ENCODE measurements at regions not wholly inside any gene's neighbourhood (a gene's known extent, or its start where the extent isn't known, plus 50 kb on each side); places are given as distances from the start of the nearest gene placed in this dataset.

DNA sequence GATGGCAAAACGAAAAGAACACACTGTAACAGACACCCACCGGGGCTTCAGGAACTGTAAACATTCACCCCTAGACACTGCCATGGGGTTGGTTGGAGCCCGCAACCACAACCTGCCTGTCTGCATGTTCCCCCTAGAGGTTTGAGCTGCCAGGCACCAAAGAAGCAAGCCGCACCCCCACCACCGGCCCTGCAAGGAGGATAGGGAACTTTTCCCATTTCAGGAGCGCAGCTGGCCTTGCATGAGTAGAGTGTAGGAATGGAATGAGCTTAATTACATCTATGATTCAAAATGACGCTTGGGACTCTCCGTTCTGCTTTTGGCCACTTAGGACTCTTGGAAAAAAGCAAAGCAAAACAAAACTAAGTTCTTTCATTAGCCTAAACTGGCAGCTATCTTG lies 243.6 kb upstream of the CTSO start:
- Histone ChIP-seq H3K27ac (no peak overlapping the region), H3K36me3 (ENCODE audit: insufficient read depth, low read length) (no peaks in the 10 kb centered on the region), H3K9ac (ENCODE audit: insufficient read length) (no peak overlapping the region), H3K9me3 (ENCODE audit: low read depth, low read length) (no peaks in the 10 kb centered on the region), H3K4me3 (no peak overlapping the region)
- TF ChIP-seq EZH2 (IDR thresholded peaks at IDR 0.05) (no peak), FOXP2 (optimal IDR thresholded peaks at IDR 0.05; ENCODE audit: control extremely low read depth, extremely low read length, insufficient read depth) (no peak), POLR2AphosphoS5 (IDR thresholded peaks at IDR 0.05; ENCODE audit: borderline replicate concordance, low read depth, low read length) (no peak)
- no peak for DNase-seq (ENCODE audit: low read depth, low spot score)

DNA sequence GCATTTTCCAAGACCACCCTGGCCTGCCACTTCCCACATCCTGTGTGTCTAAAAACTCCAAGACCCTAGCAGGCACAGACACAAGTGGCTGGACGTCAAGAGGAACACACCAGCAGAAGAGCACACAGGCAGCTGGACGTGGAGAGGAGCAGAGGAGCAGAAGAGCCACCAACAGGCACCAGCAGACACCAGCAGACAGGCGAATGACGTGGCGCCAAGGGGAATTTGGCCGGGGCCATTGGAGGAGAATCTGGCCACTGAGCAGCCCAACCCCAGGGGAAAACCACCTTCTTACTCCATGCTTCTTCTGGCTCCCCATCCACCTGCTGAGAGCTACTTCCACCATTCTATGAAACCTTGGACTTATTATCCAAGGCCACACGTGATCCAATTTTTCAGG lies 243.1 kb upstream of the CTSO start:
- Histone ChIP-seq H3K4me3 (no peak overlapping the region), H3K27ac (no peak overlapping the region), H3K9ac (ENCODE audit: insufficient read length) (no peak overlapping the region), H3K9me3 (ENCODE audit: low read depth, low read length) (no peaks in the 10 kb centered on the region), H3K36me3 (ENCODE audit: insufficient read depth, low read length) (no peaks in the 10 kb centered on the region)
- no peak for TF ChIP-seq FOXP2 (optimal IDR thresholded peaks at IDR 0.05; ENCODE audit: control extremely low read depth, extremely low read length, insufficient read depth)
- TF ChIP-seq EZH2 (IDR thresholded peaks at IDR 0.05), result no peak
- no peak for TF ChIP-seq POLR2AphosphoS5 (IDR thresholded peaks at IDR 0.05; ENCODE audit: borderline replicate concordance, low read depth, low read length)
- DNase-seq (ENCODE audit: low read depth, low spot score), result no peak

DNA sequence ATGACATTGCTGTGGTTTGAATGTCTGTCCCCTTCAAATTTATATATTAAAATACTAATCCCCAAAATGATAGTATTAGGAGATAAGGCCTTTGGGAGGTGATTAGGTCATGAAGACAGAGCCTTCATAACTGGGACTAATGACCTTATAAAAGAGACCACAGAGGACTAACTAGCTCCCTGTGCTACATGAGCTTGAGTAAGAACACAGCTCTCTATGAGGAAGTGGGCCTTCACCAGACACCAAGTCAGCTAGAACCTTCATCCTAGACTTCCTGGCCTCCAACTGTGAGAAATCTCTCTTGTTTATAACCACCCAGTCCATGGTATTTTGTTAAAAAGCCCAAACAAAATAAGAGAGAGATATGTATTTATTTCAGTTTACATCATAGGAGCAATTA lies 242.2 kb upstream of the CTSO start:
- no peak for DNase-seq (ENCODE audit: low read depth, low spot score)
- H3K9me3 ChIP-seq (ENCODE audit: low read depth, low read length), result no peaks in the 10 kb centered on the region
- H3K4me3 ChIP-seq, result no peak overlapping the region
- no peaks in the 10 kb centered on the region for H3K36me3 ChIP-seq (ENCODE audit: insufficient read depth, low read length)
- no peak overlapping the region for H3K9ac ChIP-seq (ENCODE audit: insufficient read length)
- H3K27ac ChIP-seq, result no peak overlapping the region
- TF ChIP-seq POLR2AphosphoS5 (IDR thresholded peaks at IDR 0.05; ENCODE audit: borderline replicate concordance, low read depth, low read length) (no peak), EZH2 (IDR thresholded peaks at IDR 0.05) (no peak), FOXP2 (optimal IDR thresholded peaks at IDR 0.05; ENCODE audit: control extremely low read depth, extremely low read length, insufficient read depth) (no peak)

DNA sequence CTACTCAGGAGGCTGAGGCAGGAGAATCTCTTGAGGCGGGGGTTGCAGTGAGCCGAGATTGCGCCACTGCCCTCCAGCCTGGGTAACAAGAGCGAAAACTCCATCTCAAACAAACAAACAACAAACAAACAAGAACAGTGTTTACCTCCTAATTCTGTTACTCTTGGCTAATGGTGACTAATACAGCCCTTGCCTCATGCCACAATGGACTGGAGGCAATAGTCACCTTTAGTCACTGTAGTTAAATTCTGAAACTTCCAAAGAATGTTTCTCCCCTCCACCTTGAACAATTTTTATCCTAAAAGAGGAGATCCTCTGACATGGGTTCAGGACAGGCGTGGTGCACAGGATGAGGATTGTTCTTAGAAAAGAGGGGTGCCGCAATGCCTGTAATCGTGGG lies 241.2 kb upstream of the CTSO start:
- Histone ChIP-seq H3K36me3 (ENCODE audit: insufficient read depth, low read length) (no peaks in the 10 kb centered on the region), H3K27ac (no peak overlapping the region), H3K9ac (ENCODE audit: insufficient read length) (no peak overlapping the region), H3K4me3 (no peak overlapping the region), H3K9me3 (ENCODE audit: low read depth, low read length) (no peaks in the 10 kb centered on the region)
- DNase-seq (ENCODE audit: low read depth, low spot score), result no peak
- TF ChIP-seq POLR2AphosphoS5 (IDR thresholded peaks at IDR 0.05; ENCODE audit: borderline replicate concordance, low read depth, low read length) (no peak), FOXP2 (optimal IDR thresholded peaks at IDR 0.05; ENCODE audit: control extremely low read depth, extremely low read length, insufficient read depth) (no peak), EZH2 (IDR thresholded peaks at IDR 0.05) (no peak)

DNA sequence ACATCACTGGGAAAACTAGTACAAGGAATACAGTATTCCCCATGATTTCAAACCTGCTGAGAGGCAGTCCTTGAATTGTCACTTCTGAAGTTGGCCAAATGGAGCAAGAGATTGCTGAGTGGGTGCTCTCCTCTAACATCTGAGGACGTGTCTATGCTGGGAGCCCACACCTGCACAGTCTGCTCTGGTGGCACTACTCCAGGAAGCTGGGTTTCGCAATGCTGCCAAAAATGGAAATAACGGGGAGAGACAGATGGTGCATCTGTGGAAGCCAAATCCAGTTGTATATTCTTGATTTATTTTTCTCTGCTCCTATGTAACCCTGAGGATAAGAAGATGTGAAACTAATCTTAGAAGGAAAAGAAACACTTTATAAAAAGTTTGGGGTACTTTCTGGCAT lies 240.1 kb upstream of the CTSO start:
- Histone ChIP-seq H3K9me3 (ENCODE audit: low read depth, low read length) (no peaks in the 10 kb centered on the region), H3K9ac (ENCODE audit: insufficient read length) (no peak overlapping the region), H3K27ac (no peak overlapping the region), H3K36me3 (ENCODE audit: insufficient read depth, low read length) (no peaks in the 10 kb centered on the region), H3K4me3 (no peak overlapping the region)
- no peak for DNase-seq (ENCODE audit: low read depth, low spot score)
- TF ChIP-seq FOXP2 (optimal IDR thresholded peaks at IDR 0.05; ENCODE audit: control extremely low read depth, extremely low read length, insufficient read depth) (no peak), POLR2AphosphoS5 (IDR thresholded peaks at IDR 0.05; ENCODE audit: borderline replicate concordance, low read depth, low read length) (no peak), EZH2 (IDR thresholded peaks at IDR 0.05) (no peak)

DNA sequence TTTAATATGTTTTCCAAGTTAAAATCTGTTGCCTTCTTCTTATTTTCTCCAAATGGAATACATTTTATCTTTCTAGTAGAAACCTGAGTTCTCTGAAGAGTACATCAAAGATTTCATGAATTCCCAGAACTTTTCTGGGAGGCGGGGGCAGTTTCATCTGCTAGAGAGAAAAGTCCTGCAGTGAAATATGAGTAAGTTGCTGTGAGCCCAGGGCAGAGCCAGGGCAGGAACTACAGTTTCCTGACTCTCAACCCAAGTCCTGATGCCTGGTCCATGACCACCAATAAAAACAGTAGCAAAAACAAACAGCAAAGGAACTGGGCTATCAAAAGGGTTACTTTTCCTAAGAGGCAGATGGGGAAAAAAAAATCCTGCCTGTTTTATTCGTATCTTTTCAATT lies 239.4 kb upstream of the CTSO start:
- DNase-seq (ENCODE audit: low read depth, low spot score), result no peak
- Histone ChIP-seq H3K4me3 (no peak overlapping the region), H3K36me3 (ENCODE audit: insufficient read depth, low read length) (no peaks in the 10 kb centered on the region), H3K9me3 (ENCODE audit: low read depth, low read length) (no peaks in the 10 kb centered on the region), H3K9ac (ENCODE audit: insufficient read length) (no peak overlapping the region), H3K27ac (no peak overlapping the region)
- TF ChIP-seq POLR2AphosphoS5 (IDR thresholded peaks at IDR 0.05; ENCODE audit: borderline replicate concordance, low read depth, low read length) (no peak), FOXP2 (optimal IDR thresholded peaks at IDR 0.05; ENCODE audit: control extremely low read depth, extremely low read length, insufficient read depth) (no peak), EZH2 (IDR thresholded peaks at IDR 0.05) (no peak)

DNA sequence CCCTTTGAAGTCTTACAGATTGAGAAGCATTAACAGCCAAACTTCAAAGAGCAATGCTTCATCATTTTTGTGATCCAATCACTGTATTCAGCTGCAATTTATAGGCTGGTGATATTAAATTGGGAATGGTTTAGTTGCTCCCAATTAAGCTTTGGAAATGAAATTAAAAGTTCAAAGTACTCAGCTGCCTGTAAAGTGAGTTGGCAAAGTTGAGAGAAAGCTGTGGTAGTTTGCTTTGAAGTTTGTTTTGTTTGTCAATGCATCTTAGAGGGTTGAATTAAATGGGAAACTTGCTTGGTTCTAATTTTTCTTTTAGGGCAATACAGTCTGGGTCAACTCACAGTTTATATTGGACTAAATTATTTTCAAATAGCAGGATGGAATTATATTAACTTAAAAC lies 238.4 kb upstream of the CTSO start:
- Histone ChIP-seq H3K36me3 (ENCODE audit: insufficient read depth, low read length) (no peaks in the 10 kb centered on the region), H3K9ac (ENCODE audit: insufficient read length) (no peak overlapping the region), H3K27ac (no peak overlapping the region), H3K4me3 (no peak overlapping the region), H3K9me3 (ENCODE audit: low read depth, low read length) (no peaks in the 10 kb centered on the region)
- DNase-seq (ENCODE audit: low read depth, low spot score), result no peak
- TF ChIP-seq EZH2 (IDR thresholded peaks at IDR 0.05) (no peak), POLR2AphosphoS5 (IDR thresholded peaks at IDR 0.05; ENCODE audit: borderline replicate concordance, low read depth, low read length) (no peak), FOXP2 (optimal IDR thresholded peaks at IDR 0.05; ENCODE audit: control extremely low read depth, extremely low read length, insufficient read depth) (no peak)

DNA sequence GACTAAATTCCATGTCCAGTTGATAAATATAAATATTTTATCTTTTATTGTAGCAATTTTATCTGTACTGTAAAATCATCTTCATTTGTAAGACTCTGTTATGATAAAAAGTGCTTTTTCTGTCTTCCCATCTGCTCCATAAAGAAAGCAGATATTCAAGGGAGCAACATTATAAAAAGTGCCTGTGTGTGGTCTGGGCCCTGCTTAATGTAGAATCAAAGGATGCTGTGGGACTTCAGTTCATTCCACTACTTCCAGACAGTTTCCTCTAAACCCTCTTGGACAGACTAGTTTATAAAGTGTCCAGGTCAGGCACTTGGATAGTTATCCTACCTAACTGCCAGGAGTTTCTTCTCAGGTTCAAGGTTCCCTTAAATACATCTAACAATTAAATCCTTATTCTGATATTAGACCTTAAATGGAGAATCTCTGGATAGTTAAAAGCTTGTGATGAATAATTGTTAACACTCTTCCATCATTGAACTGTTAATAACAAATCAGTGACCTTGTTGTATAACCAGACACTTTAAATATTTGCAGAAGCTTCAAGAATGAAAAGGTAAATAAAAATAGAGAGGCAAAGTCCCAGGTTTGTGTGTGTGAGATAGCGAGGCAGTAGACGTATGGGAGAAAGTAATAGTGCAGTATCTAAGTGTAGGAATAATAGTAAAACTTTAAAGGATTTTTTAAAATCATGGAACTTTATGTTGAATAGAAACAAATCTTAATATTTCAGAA lies 237.5 kb upstream of the CTSO start:
- no peaks in the 10 kb centered on the region for H3K36me3 ChIP-seq (ENCODE audit: insufficient read depth, low read length)
- TF ChIP-seq FOXP2 (optimal IDR thresholded peaks at IDR 0.05; ENCODE audit: control extremely low read depth, extremely low read length, insufficient read depth) (no peak), POLR2AphosphoS5 (IDR thresholded peaks at IDR 0.05; ENCODE audit: borderline replicate concordance, low read depth, low read length) (no peak), EZH2 (IDR thresholded peaks at IDR 0.05) (no peak)
- DNase-seq (ENCODE audit: low read depth, low spot score), result no peak
- no peak overlapping the region for H3K27ac ChIP-seq
- no peaks in the 10 kb centered on the region for H3K9me3 ChIP-seq (ENCODE audit: low read depth, low read length)
- H3K9ac ChIP-seq (ENCODE audit: insufficient read length), result no peak overlapping the region
- no peak overlapping the region for H3K4me3 ChIP-seq

DNA sequence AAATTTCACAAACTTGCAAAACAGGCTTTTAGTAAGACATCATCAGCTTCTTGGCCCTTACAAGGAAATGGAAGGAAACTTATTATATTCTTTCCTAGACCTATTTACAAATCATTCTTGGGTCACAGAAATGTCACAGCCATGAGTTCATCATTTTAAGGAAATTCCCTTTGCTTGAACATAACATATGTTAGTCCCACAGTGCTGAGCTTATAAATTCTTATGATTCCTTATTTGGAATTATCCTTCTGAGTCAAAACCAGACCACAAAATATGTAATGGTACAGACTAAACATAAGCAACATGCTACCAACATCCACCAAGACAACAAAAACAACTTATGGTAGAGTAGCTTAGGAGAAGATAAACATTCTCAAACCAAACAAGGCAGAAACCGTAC lies 236.9 kb upstream of the CTSO start:
- TF ChIP-seq FOXP2 (optimal IDR thresholded peaks at IDR 0.05; ENCODE audit: control extremely low read depth, extremely low read length, insufficient read depth) (no peak), EZH2 (IDR thresholded peaks at IDR 0.05) (no peak), POLR2AphosphoS5 (IDR thresholded peaks at IDR 0.05; ENCODE audit: borderline replicate concordance, low read depth, low read length) (no peak)
- H3K36me3 ChIP-seq (ENCODE audit: insufficient read depth, low read length), result no peaks in the 10 kb centered on the region
- H3K4me3 ChIP-seq, result no peak overlapping the region
- H3K27ac ChIP-seq, result no peak overlapping the region
- no peaks in the 10 kb centered on the region for H3K9me3 ChIP-seq (ENCODE audit: low read depth, low read length)
- no peak overlapping the region for H3K9ac ChIP-seq (ENCODE audit: insufficient read length)
- no peak for DNase-seq (ENCODE audit: low read depth, low spot score)
